Type B pancreatic cell (in vitro differentiated cells): ENCODE measurements at regions not wholly inside any gene's neighbourhood (a gene's known extent, or its start where the extent isn't known, plus 50 kb on each side); places are given as distances from the start of the nearest gene placed in this dataset.
A peak's percentile ranks its signal among the peaks of the same experiment; 100 is the strongest.

Source experiments
- DNase-seq: peaks from one replicate; pipeline ENCODE4 v3.0.0; 2021; ENCODE audit warnings: mixed read lengths; ENCODE audit not compliant: unreplicated experiment; ENCODE audit errors: extremely low spot score
- H3K27ac Mint-ChIP-seq: 2 replicates; pipeline ENCODE4 v1.8.0; 2021; ENCODE audit warnings: mild to moderate bottlenecking, mixed read lengths
- H3K27me3 Mint-ChIP-seq: 2 replicates; pipeline ENCODE4 v1.8.0; 2021; ENCODE audit warnings: mixed read lengths
- H3K36me3 Mint-ChIP-seq: 2 replicates; pipeline ENCODE4 v1.8.0; 2021; ENCODE audit warnings: mixed read lengths
- H3K4me1 Mint-ChIP-seq: one replicate; pipeline ENCODE4 v1.8.0; 2021; ENCODE audit warnings: mixed read lengths; ENCODE audit not compliant: unreplicated experiment
- H3K4me3 Mint-ChIP-seq: 2 replicates; pipeline ENCODE4 v1.8.0; 2021; ENCODE audit warnings: mild to moderate bottlenecking, mixed read lengths
- H3K9me3 Mint-ChIP-seq: 2 replicates; pipeline ENCODE4 v1.8.0; 2021; ENCODE audit warnings: mixed read lengths
- CTCF ChIP-seq: fragments of 200-600 bp; sonication (generic); conservative IDR thresholded peaks from 2 replicates; pipeline ENCODE4 v1.5.0; 2021; ENCODE audit warnings: antibody characterized with exemption, mild to moderate bottlenecking

- Mint-ChIP-seq H3K27ac (no peak overlapping the region), H3K9me3 (peaks cover 3% of the 10 kb centered on the region), H3K4me1 (peaks cover 8% of the 10 kb centered on the region), H3K4me3 (no peak overlapping the region), H3K27me3 (peaks cover 6% of the 10 kb centered on the region), H3K36me3 (no peaks in the 10 kb centered on the region)
- no peak for TF ChIP-seq CTCF
- no peak for DNase-seq
These were observed 205.4 kb upstream of the TSC22D2 start for GRCh38 chr3:150202711-150203110.

- no peaks in the 10 kb centered on the region for H3K4me1 Mint-ChIP-seq
- no peaks in the 10 kb centered on the region for H3K36me3 Mint-ChIP-seq
- no peak overlapping the region for H3K4me3 Mint-ChIP-seq
- H3K9me3 Mint-ChIP-seq, result peaks cover 4% of the 10 kb centered on the region
- peaks cover 3% of the 10 kb centered on the region for H3K27me3 Mint-ChIP-seq
- no peak overlapping the region for H3K27ac Mint-ChIP-seq
- no peak for DNase-seq
- TF ChIP-seq CTCF, result no peak
These were observed 213.1 kb upstream of the TSC22D2 start for GRCh38 chr3:150194957-150195356.

GRCh38 chr3:150194513-150194912 is 213.6 kb upstream of the TSC22D2 start:
- Mint-ChIP-seq H3K4me3 (no peak overlapping the region), H3K9me3 (peaks cover 9% of the 10 kb centered on the region), H3K27ac (no peak overlapping the region)

GRCh38 chr3:150184426-150185071 is 213.9 kb upstream of the PFN2 start:
- H3K9me3 Mint-ChIP-seq, result peaks cover 2% of the 10 kb centered on the region
- H3K4me1 Mint-ChIP-seq, result peaks cover 8% of the 10 kb centered on the region
- H3K27me3 Mint-ChIP-seq, result peaks cover 3% of the 10 kb centered on the region
- no peaks in the 10 kb centered on the region for H3K36me3 Mint-ChIP-seq
- TF ChIP-seq CTCF, result peak; percentile 41
- H3K27ac Mint-ChIP-seq, result no peak overlapping the region
- no peak overlapping the region for H3K4me3 Mint-ChIP-seq
- no peak for DNase-seq

More at GRCh38 chr3:150194513-150194912, 213.6 kb upstream of the TSC22D2 start:
- Mint-ChIP-seq H3K27me3 (peaks cover 3% of the 10 kb centered on the region), H3K36me3 (no peaks in the 10 kb centered on the region), H3K4me1 (no peaks in the 10 kb centered on the region)
- TF ChIP-seq CTCF, result no peak
- DNase-seq, result no peak

- Mint-ChIP-seq H3K27ac (no peak overlapping the region), H3K4me3 (no peak overlapping the region), H3K36me3 (no peaks in the 10 kb centered on the region), H3K9me3 (no peaks in the 10 kb centered on the region), H3K4me1 (peaks cover 12% of the 10 kb centered on the region), H3K27me3 (peaks cover 3% of the 10 kb centered on the region)
- peak; percentile 81 for TF ChIP-seq CTCF
- peak; percentile 79 for DNase-seq
These were observed 213.2 kb upstream of the PFN2 start for GRCh38 chr3:150183678-150184425.
